Neuronal stem cell (in vitro differentiated cells): ENCODE measurements at regions not wholly inside any gene's neighbourhood (a gene's known extent, or its start where the extent isn't known, plus 50 kb on each side); places are given as distances from the start of the nearest gene placed in this dataset.

Source experiments
- DNase-seq: peaks from one replicate; pipeline ENCODE4 v3.0.0-alpha.2; 2013; ENCODE audit warnings: low spot score
- H2AFZ ChIP-seq: one replicate; pipeline ENCODE4 v1.6.1; 2013; ENCODE audit warnings: mild to moderate bottlenecking, low read length, inconsistent platforms
- H2AK5ac ChIP-seq: 2 replicates; pipeline ENCODE4 v1.6.1; 2013; ENCODE audit warnings: low read depth, mild to moderate bottlenecking, inconsistent platforms, low read length, moderate library complexity, mixed read lengths
- H2BK120ac ChIP-seq: 2 replicates; pipeline ENCODE4 v1.6.1; 2013; ENCODE audit warnings: low read depth, mild to moderate bottlenecking, inconsistent platforms, low read length, moderate library complexity, mixed read lengths
- H2BK12ac ChIP-seq: one replicate; pipeline ENCODE4 v1.6.1; 2013; ENCODE audit warnings: low read length, inconsistent platforms
- H2BK15ac ChIP-seq: 2 replicates; pipeline ENCODE4 v1.6.1; 2013; ENCODE audit warnings: mild to moderate bottlenecking, low read length, inconsistent platforms, mixed read lengths
- H2BK5ac ChIP-seq: one replicate; pipeline ENCODE4 v1.6.1; 2013; ENCODE audit warnings: inconsistent platforms, mild to moderate bottlenecking, low read length, moderate library complexity
- H3K14ac ChIP-seq: one replicate; pipeline ENCODE4 v1.6.1; 2013; ENCODE audit warnings: low read length, inconsistent platforms
- H3K18ac ChIP-seq: 2 replicates; pipeline ENCODE4 v1.6.1; 2013; ENCODE audit warnings: low read length, inconsistent platforms
- H3K23ac ChIP-seq: 2 replicates; pipeline ENCODE4 v1.6.1; 2013; ENCODE audit warnings: low read depth, mild to moderate bottlenecking, mixed read lengths, low read length, inconsistent platforms; ENCODE audit not compliant: poor library complexity
- H3K27ac ChIP-seq: replicated peaks from 3 replicates; pipeline ENCODE4 v1.5.1; 2013; ENCODE audit warnings: low read length, inconsistent platforms
- H3K27me3 ChIP-seq, 3 experiments: 2 replicates each; pipeline ENCODE4 v1.6.1; 2013; ENCODE audit warnings: low read length in 3 of 3, mild to moderate bottlenecking in 2 of 3, inconsistent platforms in 1 of 3, low read depth in 1 of 3, mixed read lengths in 1 of 3, moderate library complexity in 1 of 3; ENCODE audit not compliant: control insufficient read depth in 3 of 3, insufficient read depth in 3 of 3
- H3K36me3 ChIP-seq, 2 donors: replicated peaks in 1 of 2; 2 replicates each; pipeline ENCODE4 v1.6.1; 2013; ENCODE audit warnings: low read length in 2 of 2; ENCODE audit not compliant: control insufficient read depth in 2 of 2, insufficient read depth in 2 of 2
- H3K4ac ChIP-seq: 2 replicates; pipeline ENCODE4 v1.6.1; 2013; ENCODE audit warnings: inconsistent platforms, mild to moderate bottlenecking, low read length, moderate library complexity
- H3K4me1 ChIP-seq, 2 donors: 1 replicate in 1 of 2; 2 replicates in 1 of 2; pipeline ENCODE4 v1.6.1; 2013; ENCODE audit warnings: low read length in 2 of 2, low read depth in 1 of 2; ENCODE audit not compliant: control insufficient read depth in 2 of 2, insufficient read depth in 1 of 2
- H3K4me2 ChIP-seq: one replicate; pipeline ENCODE4 v1.6.1; 2013; ENCODE audit warnings: mild to moderate bottlenecking, low read length, inconsistent platforms; ENCODE audit not compliant: insufficient read depth, poor library complexity, severe bottlenecking
- H3K4me3 ChIP-seq, 2 donors: 2 replicates each; pipeline ENCODE4 v1.5.1; 2013; ENCODE audit warnings: low read length in 2 of 2, mild to moderate bottlenecking in 2 of 2, inconsistent platforms in 1 of 2, moderate library complexity in 1 of 2
- H3K79me1 ChIP-seq: one replicate; pipeline ENCODE4 v1.6.1; 2013; ENCODE audit warnings: low read depth, mild to moderate bottlenecking, inconsistent platforms, low read length, moderate library complexity
- H3K9ac ChIP-seq: one replicate; pipeline ENCODE4 v1.6.1; 2013; ENCODE audit warnings: mild to moderate bottlenecking, low read depth, low read length, inconsistent platforms; ENCODE audit not compliant: poor library complexity
- H3K9me3 ChIP-seq, 2 donors: replicated peaks in 1 of 2; 2 replicates each; pipeline versions ENCODE3 to v1.6.1; 2013; ENCODE audit warnings: low read length in 2 of 2, mild to moderate bottlenecking in 2 of 2, inconsistent platforms in 1 of 2, low read depth in 1 of 2, mixed read lengths in 1 of 2, moderate library complexity in 1 of 2; ENCODE audit not compliant: control insufficient read depth in 2 of 2, insufficient read depth in 1 of 2
- H4K8ac ChIP-seq: one replicate; pipeline ENCODE4 v1.6.1; 2013; ENCODE audit warnings: low read depth, mild to moderate bottlenecking, inconsistent platforms, low read length, moderate library complexity
- H4K91ac ChIP-seq: one replicate; pipeline ENCODE4 v1.6.1; 2013; ENCODE audit warnings: low read length, low read depth, mild to moderate bottlenecking, inconsistent platforms; ENCODE audit not compliant: poor library complexity
- WGBS, 2 donors: extraction: QIAGEN DNeasy Blood & Tissue Kit; methylation state at CpG; one replicate each; pipeline ENCODE4 v1.1.7; 2013; ENCODE audit warnings: missing lambda C conversion rate in 2 of 2, mixed read lengths in 1 of 2; ENCODE audit not compliant: insufficient read length in 2 of 2, insufficient replicate concordance in 1 of 2; ENCODE audit errors: extremely low coverage in 2 of 2; 5-methylcytosine and 5-hydroxymethylcytosine counted together

DNA sequence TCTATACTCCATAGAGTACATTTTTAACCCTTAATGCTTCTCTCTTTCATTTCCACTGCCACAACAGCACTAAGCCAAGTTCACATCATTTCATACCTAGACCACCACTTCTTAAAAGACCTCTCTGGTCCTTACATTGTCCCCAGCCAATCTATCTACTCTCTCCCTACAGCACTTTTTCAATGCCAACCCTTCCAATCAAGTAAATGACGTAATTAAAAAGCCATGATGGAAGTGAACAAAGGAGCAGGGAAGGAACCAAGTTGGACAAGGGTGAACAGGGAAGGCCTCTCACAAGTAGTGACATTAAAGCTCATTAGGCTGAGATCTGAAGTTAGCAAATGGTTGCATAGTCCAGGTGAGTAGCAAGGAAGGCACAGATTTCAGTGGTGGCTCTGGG lies 195.1 kb upstream of the CCDC150 start:
- Histone ChIP-seq H2BK5ac (no peak overlapping the region), H3K4me2 (no peak overlapping the region), H3K4me1 (peaks cover 0 to 1% of the 10 kb centered on the region in 2 donors), H3K4ac (no peak overlapping the region), H2BK12ac (no peak overlapping the region), H2AFZ (no peak overlapping the region), H2BK15ac (no peak overlapping the region), H4K91ac (no peak overlapping the region), H3K14ac (no peak overlapping the region), H3K4me3 (no peak overlapping the region), H3K9me3 (peaks cover 0 to 2% of the 10 kb centered on the region in 2 donors), H3K79me1 (no peaks in the 10 kb centered on the region), H3K9ac (no peak overlapping the region), H3K27me3 (no peaks in the 10 kb centered on the region), H3K27ac (no peak overlapping the region), H2BK120ac (no peak overlapping the region), H3K23ac (no peak overlapping the region), H3K36me3 (no peaks in the 10 kb centered on the region), H2AK5ac (no peak overlapping the region), H3K18ac (no peak overlapping the region), H4K8ac (no peak overlapping the region)
- no CpG with 5 or more reads among the region's 1 CpG for WGBS, 2 donors
- DNase-seq = no peak

DNA sequence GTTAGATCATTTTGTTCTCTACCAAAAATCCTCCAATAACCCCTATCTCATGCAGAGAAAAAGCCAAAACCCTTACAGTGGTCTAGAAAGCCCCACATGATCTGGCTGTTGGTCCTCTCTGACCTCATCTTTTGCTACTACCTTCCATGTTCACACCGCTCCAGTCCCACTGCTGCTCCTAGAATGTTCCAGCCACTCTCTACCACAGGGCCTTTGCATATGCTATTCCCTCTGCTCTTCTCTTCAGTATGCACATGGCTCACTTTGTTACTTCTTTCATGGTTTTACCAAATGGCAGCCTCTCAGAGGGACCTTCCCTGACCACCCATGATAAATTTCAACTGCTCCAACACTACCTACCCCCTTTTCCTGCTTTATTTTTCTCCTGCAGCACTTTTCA lies 193.5 kb upstream of the CCDC150 start:
- no peak overlapping the region for H3K4ac ChIP-seq
- no peak overlapping the region for H3K18ac ChIP-seq
- H2BK120ac ChIP-seq = no peak overlapping the region
- no peak overlapping the region for H3K4me3 ChIP-seq
- no peak overlapping the region for H3K14ac ChIP-seq
- H3K4me1 ChIP-seq = peaks cover 0 to 4% of the 10 kb centered on the region in 2 donors
- no peaks in the 10 kb centered on the region for H3K79me1 ChIP-seq
- no peak overlapping the region for H2AFZ ChIP-seq
- H4K91ac ChIP-seq = no peak overlapping the region
- no peak overlapping the region for H3K23ac ChIP-seq
- H3K9ac ChIP-seq = no peak overlapping the region
- H4K8ac ChIP-seq = no peak overlapping the region
- H3K27me3 ChIP-seq = no peaks in the 10 kb centered on the region
- no peaks in the 10 kb centered on the region for H3K36me3 ChIP-seq
- H2BK12ac ChIP-seq = no peak overlapping the region
- no peak overlapping the region for H2AK5ac ChIP-seq
- H2BK15ac ChIP-seq = no peak overlapping the region
- no peak overlapping the region for H3K27ac ChIP-seq
- no peak for DNase-seq
- WGBS, 2 donors = no CpG with 5 or more reads among the region's 1 CpG
- no peak overlapping the region for H2BK5ac ChIP-seq
- H3K9me3 ChIP-seq = peaks cover 0 to 2% of the 10 kb centered on the region in 2 donors
- no peak overlapping the region for H3K4me2 ChIP-seq

DNA sequence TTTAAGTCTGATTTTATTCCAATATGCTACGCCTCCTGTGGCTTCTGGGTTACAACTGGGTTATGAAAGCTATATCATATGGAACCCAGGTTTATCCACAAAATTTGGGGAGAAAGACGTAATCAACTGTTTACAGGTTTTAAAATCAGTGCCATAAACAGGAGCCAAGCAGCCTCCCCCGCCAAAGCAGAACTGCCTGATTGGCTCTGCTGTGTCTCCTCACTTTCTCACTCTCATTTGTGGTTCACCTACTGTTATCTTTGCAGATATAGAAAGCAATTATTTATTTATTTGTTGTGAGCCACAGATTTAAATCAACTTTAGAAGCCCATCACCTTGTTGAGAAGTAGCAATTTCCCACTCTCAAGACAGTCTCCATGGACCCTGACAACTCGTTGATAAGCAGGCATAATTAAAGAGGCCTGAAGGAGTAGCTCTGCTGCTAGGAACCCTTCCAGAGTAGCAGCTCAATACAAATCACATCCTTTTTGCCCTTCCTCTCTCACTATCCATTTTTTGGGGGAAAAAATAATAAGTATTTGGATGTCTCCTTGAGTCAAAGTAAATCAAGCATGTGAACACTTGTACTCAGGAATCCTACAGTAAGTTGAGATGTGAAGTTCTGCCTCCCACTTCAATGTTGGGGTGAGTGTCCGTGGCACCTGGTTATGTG lies 191.0 kb upstream of the CCDC150 start:
- H3K14ac ChIP-seq = no peak overlapping the region
- no peak overlapping the region for H2BK15ac ChIP-seq
- no peak overlapping the region for H3K4me2 ChIP-seq
- no CpG with 5 or more reads among the region's 5 CpGs for WGBS, 2 donors
- no peak overlapping the region for H3K23ac ChIP-seq
- H3K27me3 ChIP-seq = no peaks in the 10 kb centered on the region
- H3K9me3 ChIP-seq = peaks cover 0 to 2% of the 10 kb centered on the region in 2 donors
- H2BK12ac ChIP-seq = no peak overlapping the region
- no peak overlapping the region for H3K27ac ChIP-seq
- H4K91ac ChIP-seq = no peak overlapping the region
- no peaks in the 10 kb centered on the region for H3K36me3 ChIP-seq
- H2AFZ ChIP-seq = no peak overlapping the region
- no peak overlapping the region for H2BK5ac ChIP-seq
- H4K8ac ChIP-seq = no peak overlapping the region
- H3K79me1 ChIP-seq = no peaks in the 10 kb centered on the region
- H3K4me3 ChIP-seq = no peak overlapping the region
- no peak overlapping the region for H2AK5ac ChIP-seq
- H3K4ac ChIP-seq = no peak overlapping the region
- no peak overlapping the region for H3K9ac ChIP-seq
- DNase-seq = no peak
- H3K4me1 ChIP-seq = peaks cover 0 to 4% of the 10 kb centered on the region in 2 donors
- H3K18ac ChIP-seq = no peak overlapping the region
- H2BK120ac ChIP-seq = no peak overlapping the region

DNA sequence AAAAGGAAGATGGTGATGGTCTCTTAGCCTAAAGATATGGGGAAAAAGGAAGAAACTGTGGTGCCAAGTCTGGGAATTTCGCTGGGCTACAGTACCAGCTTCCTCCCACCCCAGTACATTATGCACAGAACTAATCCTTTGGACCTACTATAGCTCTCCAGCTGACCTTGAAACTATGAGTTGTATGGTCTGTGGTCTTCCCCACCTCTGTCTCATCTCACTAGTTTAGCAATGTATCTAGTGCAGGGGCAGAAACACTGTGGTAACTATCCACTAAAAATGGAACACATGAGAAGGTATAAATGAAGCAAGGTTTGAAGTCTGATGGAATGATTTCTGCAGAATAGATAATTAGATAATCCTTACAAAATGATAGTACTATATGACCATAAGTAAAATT lies 190.4 kb upstream of the CCDC150 start:
- Histone ChIP-seq H3K4ac (no peak overlapping the region), H2BK120ac (no peak overlapping the region), H2BK15ac (no peak overlapping the region), H3K4me3 (no peak overlapping the region), H3K9ac (no peak overlapping the region), H3K14ac (no peak overlapping the region), H3K18ac (no peak overlapping the region), H2BK5ac (no peak overlapping the region), H2BK12ac (no peak overlapping the region), H4K91ac (no peak overlapping the region), H3K27me3 (no peaks in the 10 kb centered on the region), H3K9me3 (peaks cover 0 to 2% of the 10 kb centered on the region in 2 donors), H3K79me1 (no peaks in the 10 kb centered on the region), H3K23ac (no peak overlapping the region), H4K8ac (no peak overlapping the region), H3K27ac (no peak overlapping the region), H3K36me3 (no peaks in the 10 kb centered on the region), H2AK5ac (no peak overlapping the region), H3K4me2 (no peak overlapping the region), H2AFZ (no peak overlapping the region), H3K4me1 (peaks cover 0 to 4% of the 10 kb centered on the region in 2 donors)
- WGBS, 2 donors = no CpG with 5 or more reads among the region's 1 CpG
- DNase-seq = no peak
